ENCODE measurements at regions not wholly inside any gene's neighbourhood (a gene's known extent, or its start where the extent isn't known, plus 50 kb on each side); places are given as distances from the start of the nearest gene placed in this dataset.
A peak's percentile ranks its signal among the peaks of the same experiment; 100 is the strongest.

DNA sequence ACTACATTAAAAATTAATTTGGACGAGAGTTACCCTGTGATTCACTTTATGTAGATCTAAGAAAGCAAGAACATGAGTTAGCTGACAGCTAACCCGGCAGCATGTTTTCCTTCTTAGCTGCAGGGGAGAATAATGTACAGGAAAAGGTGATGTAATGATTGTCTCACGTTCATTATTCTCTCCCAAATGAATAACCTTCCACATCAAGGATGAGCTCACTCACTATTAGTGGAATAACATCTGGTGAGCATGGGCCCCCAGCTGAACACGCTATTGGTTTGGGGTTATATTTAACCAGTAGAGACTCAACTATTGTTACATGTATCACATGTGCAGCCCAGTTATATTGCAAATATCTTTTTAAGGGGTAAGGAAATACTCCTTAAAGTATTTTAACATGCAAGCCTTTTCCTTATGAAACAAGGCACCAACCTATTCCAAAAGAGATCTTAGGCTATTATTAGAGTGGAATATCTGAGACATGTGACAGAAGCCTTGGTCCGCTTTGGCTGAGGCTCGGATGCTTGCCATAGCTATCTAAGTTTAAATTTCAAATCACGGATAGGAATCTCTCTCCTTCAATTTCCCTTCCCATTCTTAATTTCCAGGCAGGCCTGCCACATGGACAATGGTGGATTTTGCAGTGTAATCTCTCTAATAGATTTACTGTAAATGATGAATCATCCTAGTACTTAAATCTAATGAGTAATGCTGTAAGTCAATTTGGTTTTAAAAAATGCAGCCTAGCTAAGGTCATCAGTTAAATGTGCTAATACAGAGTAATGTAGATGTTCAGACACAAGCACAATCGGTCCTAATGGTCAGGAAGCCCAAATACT is 99.0 kb upstream of the OTUD4 start:
- DNase-seq = peak in 1 of 2 donors; percentile 70
- H3K27ac ChIP-seq = no peak overlapping the region
- WGBS, 5 donors = 48 to 71% (median 62%) methylated on average over 8 of the region's 8 CpGs
- H3K4me3 ChIP-seq = no peak overlapping the region
- intact Hi-C loops (cut with DNase I; ENCODE audit: low total_unique reads) = no loop called here
- H3K9me3 ChIP-seq = no peaks in the 10 kb centered on the region
- no peaks in the 10 kb centered on the region for H3K27me3 ChIP-seq
- TF ChIP-seq, protein P1, sequence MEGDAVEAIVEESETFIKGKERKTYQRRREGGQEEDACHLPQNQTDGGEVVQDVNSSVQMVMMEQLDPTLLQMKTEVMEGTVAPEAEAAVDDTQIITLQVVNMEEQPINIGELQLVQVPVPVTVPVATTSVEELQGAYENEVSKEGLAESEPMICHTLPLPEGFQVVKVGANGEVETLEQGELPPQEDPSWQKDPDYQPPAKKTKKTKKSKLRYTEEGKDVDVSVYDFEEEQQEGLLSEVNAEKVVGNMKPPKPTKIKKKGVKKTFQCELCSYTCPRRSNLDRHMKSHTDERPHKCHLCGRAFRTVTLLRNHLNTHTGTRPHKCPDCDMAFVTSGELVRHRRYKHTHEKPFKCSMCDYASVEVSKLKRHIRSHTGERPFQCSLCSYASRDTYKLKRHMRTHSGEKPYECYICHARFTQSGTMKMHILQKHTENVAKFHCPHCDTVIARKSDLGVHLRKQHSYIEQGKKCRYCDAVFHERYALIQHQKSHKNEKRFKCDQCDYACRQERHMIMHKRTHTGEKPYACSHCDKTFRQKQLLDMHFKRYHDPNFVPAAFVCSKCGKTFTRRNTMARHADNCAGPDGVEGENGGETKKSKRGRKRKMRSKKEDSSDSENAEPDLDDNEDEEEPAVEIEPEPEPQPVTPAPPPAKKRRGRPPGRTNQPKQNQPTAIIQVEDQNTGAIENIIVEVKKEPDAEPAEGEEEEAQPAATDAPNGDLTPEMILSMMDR (IDR thresholded peaks at IDR 0.05) = no peak
- TF ChIP-seq EP300 (IDR thresholded peaks at IDR 0.05) = no peak
- TF ChIP-seq POLR2A (IDR thresholded peaks at IDR 0.05) = no peak
- no peak for TF ChIP-seq POLR2AphosphoS5 (IDR thresholded peaks at IDR 0.05)
- peaks cover 0 to 15% (median 7%) of the 10 kb centered on the region in 4 donors for H3K4me1 ChIP-seq
- no peaks in the 10 kb centered on the region for H3K36me3 ChIP-seq

- 75 to 86% (median 82%) methylated on average over 2 of the region's 2 CpGs for WGBS, 5 donors
- H3K36me3 ChIP-seq = no peaks in the 10 kb centered on the region
- TF ChIP-seq POLR2A (IDR thresholded peaks at IDR 0.05) (no peak), POLR2AphosphoS5 (IDR thresholded peaks at IDR 0.05) (no peak), EP300 (IDR thresholded peaks at IDR 0.05) (no peak)
- TF ChIP-seq, protein P1 (IDR thresholded peaks at IDR 0.05) = no peak
- H3K27ac ChIP-seq = no peak overlapping the region
- H3K4me3 ChIP-seq = no peak overlapping the region
- peaks cover 0 to 15% (median 7%) of the 10 kb centered on the region in 4 donors for H3K4me1 ChIP-seq
- DNase-seq = peak in 1 of 2 donors; percentile 39
- intact Hi-C loops (cut with DNase I; ENCODE audit: low total_unique reads) = no loop called here
- H3K9me3 ChIP-seq = no peaks in the 10 kb centered on the region
- H3K27me3 ChIP-seq = no peaks in the 10 kb centered on the region
Measured at GRCh38 chr4:145278341-145279121, 98.1 kb upstream of the OTUD4 start.

DNA sequence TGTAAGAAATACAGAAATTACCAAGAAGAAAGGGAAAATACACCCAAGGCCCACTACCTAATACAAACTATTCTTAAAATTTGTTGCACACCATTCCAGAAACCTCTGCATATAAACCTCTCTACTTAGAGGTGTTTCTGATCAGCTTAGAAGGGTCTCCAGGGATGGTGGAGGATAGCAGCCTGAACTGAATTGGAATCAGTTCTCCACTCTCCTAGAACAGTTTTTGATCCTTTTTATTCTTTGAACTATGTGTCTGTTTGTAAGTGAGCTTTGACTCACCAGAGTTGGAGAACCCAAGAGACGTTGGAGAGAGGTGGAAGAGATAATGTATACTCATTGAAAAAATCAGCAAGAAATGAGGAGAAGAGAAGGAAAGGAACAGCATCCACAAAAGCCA is 96.6 kb upstream of the OTUD4 start:
- peaks cover 0 to 15% (median 7%) of the 10 kb centered on the region in 4 donors for H3K4me1 ChIP-seq
- H3K4me3 ChIP-seq = no peak overlapping the region
- no peak for TF ChIP-seq POLR2AphosphoS5 (IDR thresholded peaks at IDR 0.05)
- TF ChIP-seq, protein P1 (IDR thresholded peaks at IDR 0.05) = no peak
- no peaks in the 10 kb centered on the region for H3K27me3 ChIP-seq
- WGBS, 5 donors = 53 to 64% (median 55%) methylated on average over 1 of the region's 1 CpG
- intact Hi-C loops (cut with DNase I; ENCODE audit: low total_unique reads) = no loop called here
- DNase-seq = no peak
- no peaks in the 10 kb centered on the region for H3K9me3 ChIP-seq
- no peaks in the 10 kb centered on the region for H3K36me3 ChIP-seq
- H3K27ac ChIP-seq = no peak overlapping the region

GRCh38 chr4:145276050-145276449 is 95.7 kb upstream of the OTUD4 start:
- intact Hi-C loops (cut with DNase I; ENCODE audit: low total_unique reads) = no loop called here
- TF ChIP-seq, protein P1 (IDR thresholded peaks at IDR 0.05) = no peak
- TF ChIP-seq POLR2AphosphoS5 (IDR thresholded peaks at IDR 0.05) (no peak), EP300 (IDR thresholded peaks at IDR 0.05) (no peak), POLR2A (IDR thresholded peaks at IDR 0.05) (no peak)
- WGBS, 5 donors = 74 to 86% (median 76%) methylated on average over 4 of the region's 4 CpGs
- Histone ChIP-seq H3K27ac (no peak overlapping the region), H3K9me3 (no peaks in the 10 kb centered on the region), H3K27me3 (no peaks in the 10 kb centered on the region), H3K4me3 (no peak overlapping the region), H3K36me3 (no peaks in the 10 kb centered on the region), H3K4me1 (peaks cover 0 to 15% (median 7%) of the 10 kb centered on the region in 4 donors)
- DNase-seq = peak in 1 of 2 donors; percentile 25

Data from stomach (tissue), 8 donors.